H1 (cell line): ENCODE measurements at regions not wholly inside any gene's neighbourhood (a gene's known extent, or its start where the extent isn't known, plus 50 kb on each side); places are given as distances from the start of the nearest gene placed in this dataset.

Experiments used
- BACH1 ChIP-seq: IDR thresholded peaks from 2 replicates; pipeline ENCODE4 v1.6.1; 2012; ENCODE audit warnings: low read length, improper control_type of control experiment
- CEBPB ChIP-seq: IDR thresholded peaks from 2 replicates; pipeline ENCODE4 v1.6.1; 2012; ENCODE audit warnings: low read depth, low read length
- CHD2 ChIP-seq: IDR thresholded peaks from 2 replicates; pipeline ENCODE4 v1.6.1; 2012; ENCODE audit warnings: low read length, improper control_type of control experiment
- EP300 ChIP-seq, 2 experiments: IDR thresholded peaks; 1 replicate in 1 of 2; 2 replicates in 1 of 2; pipeline ENCODE4 v1.6.1; 2011 to 2012; ENCODE audit warnings: low read depth in 2 of 2, low read length in 2 of 2, mild to moderate bottlenecking in 2 of 2, borderline replicate concordance in 1 of 2, inconsistent platforms in 1 of 2, moderate library complexity in 1 of 2
- MAFK ChIP-seq: IDR thresholded peaks from 2 replicates; pipeline ENCODE4 v1.6.1; 2012; ENCODE audit warnings: low read depth, mild to moderate bottlenecking, improper control_type of control experiment, low read length
- POLR2A ChIP-seq, 2 experiments: IDR thresholded peaks; 1 replicate in 1 of 2; 2 replicates in 1 of 2; pipeline ENCODE4 v1.6.1; 2011; ENCODE audit warnings: low read depth in 2 of 2, low read length in 2 of 2, mild to moderate bottlenecking in 2 of 2; ENCODE audit errors: control extremely low read depth in 1 of 2
- POLR2AphosphoS5 ChIP-seq: IDR thresholded peaks from 2 replicates; pipeline ENCODE4 v1.6.1; 2011; ENCODE audit warnings: low read depth, low read length
- TAF7 ChIP-seq: optimal IDR thresholded peaks from 2 replicates; pipeline ENCODE3; 2011; ENCODE audit warnings: low read depth, mild to moderate bottlenecking, inconsistent platforms, low read length, moderate library complexity, borderline replicate concordance
- TCF12 ChIP-seq: IDR thresholded peaks from 2 replicates; pipeline ENCODE4 v1.6.1; 2011; ENCODE audit warnings: low read depth, mild to moderate bottlenecking, low read length
- TF ChIP-seq, protein P1 (sequence below), 3 experiments: IDR thresholded peaks; 1 replicate in 2 of 3; 2 replicates in 1 of 3; pipeline versions ENCODE4 v1.5.1 to v1.6.1; 2011; ENCODE audit warnings: low read length in 3 of 3, mild to moderate bottlenecking in 3 of 3, inconsistent platforms in 2 of 3, low read depth in 1 of 3, moderate library complexity in 1 of 3; ENCODE audit not compliant: insufficient read depth in 1 of 3; ENCODE audit errors: control extremely low read depth in 1 of 3
- TF ChIP-seq, protein P2 (sequence below): IDR thresholded peaks from 2 replicates; pipeline ENCODE4 v1.6.1; 2011; ENCODE audit warnings: low read length, improper control_type of control experiment
- TF ChIP-seq, protein P3 (sequence below): IDR thresholded peaks from 2 replicates; pipeline ENCODE4 v1.6.1; 2012; ENCODE audit warnings: low read length, inconsistent platforms

DNA sequence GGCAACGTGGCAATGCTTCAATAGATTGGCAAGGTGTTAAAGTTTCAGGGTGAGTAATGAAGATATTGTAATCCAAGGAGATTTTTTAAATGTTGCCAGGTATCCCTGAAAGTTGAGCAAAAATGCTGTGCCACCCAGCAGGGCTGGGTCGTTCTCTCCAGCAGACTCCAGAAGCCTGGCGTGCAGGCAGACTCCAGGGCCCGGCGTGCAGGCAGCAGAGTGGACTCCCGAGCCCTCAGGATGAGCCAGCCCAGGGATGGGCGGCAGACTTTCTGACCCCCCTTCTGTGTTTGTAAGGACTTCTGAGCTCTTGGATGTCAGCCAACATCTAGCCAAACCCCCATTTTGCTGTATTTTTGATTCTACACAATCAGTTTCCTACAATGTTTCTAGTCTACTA, 289.1 kb downstream of the ZNF516 start:
- TF ChIP-seq, protein P1, sequence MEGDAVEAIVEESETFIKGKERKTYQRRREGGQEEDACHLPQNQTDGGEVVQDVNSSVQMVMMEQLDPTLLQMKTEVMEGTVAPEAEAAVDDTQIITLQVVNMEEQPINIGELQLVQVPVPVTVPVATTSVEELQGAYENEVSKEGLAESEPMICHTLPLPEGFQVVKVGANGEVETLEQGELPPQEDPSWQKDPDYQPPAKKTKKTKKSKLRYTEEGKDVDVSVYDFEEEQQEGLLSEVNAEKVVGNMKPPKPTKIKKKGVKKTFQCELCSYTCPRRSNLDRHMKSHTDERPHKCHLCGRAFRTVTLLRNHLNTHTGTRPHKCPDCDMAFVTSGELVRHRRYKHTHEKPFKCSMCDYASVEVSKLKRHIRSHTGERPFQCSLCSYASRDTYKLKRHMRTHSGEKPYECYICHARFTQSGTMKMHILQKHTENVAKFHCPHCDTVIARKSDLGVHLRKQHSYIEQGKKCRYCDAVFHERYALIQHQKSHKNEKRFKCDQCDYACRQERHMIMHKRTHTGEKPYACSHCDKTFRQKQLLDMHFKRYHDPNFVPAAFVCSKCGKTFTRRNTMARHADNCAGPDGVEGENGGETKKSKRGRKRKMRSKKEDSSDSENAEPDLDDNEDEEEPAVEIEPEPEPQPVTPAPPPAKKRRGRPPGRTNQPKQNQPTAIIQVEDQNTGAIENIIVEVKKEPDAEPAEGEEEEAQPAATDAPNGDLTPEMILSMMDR (IDR thresholded peaks at IDR 0.05; ENCODE audit: control extremely low read depth in 1 of 3, insufficient read depth in 1 of 3, low read depth in 1 of 3, low read length in 3 of 3): no peak
- TF ChIP-seq POLR2AphosphoS5 (no peak), MAFK (no peak), EP300 (IDR thresholded peaks at IDR 0.05; ENCODE audit: borderline replicate concordance in 1 of 2, low read depth in 2 of 2, low read length in 2 of 2) (no peak), TAF7 (no peak), CEBPB (no peak), POLR2A (IDR thresholded peaks at IDR 0.05; ENCODE audit: control extremely low read depth in 1 of 2, low read depth in 2 of 2, low read length in 2 of 2) (no peak), BACH1 (no peak), TCF12 (no peak), CHD2 (no peak)
- TF ChIP-seq, protein P2, sequence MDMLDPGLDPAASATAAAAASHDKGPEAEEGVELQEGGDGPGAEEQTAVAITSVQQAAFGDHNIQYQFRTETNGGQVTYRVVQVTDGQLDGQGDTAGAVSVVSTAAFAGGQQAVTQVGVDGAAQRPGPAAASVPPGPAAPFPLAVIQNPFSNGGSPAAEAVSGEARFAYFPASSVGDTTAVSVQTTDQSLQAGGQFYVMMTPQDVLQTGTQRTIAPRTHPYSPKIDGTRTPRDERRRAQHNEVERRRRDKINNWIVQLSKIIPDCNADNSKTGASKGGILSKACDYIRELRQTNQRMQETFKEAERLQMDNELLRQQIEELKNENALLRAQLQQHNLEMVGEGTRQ: no peak
- TF ChIP-seq, protein P3, sequence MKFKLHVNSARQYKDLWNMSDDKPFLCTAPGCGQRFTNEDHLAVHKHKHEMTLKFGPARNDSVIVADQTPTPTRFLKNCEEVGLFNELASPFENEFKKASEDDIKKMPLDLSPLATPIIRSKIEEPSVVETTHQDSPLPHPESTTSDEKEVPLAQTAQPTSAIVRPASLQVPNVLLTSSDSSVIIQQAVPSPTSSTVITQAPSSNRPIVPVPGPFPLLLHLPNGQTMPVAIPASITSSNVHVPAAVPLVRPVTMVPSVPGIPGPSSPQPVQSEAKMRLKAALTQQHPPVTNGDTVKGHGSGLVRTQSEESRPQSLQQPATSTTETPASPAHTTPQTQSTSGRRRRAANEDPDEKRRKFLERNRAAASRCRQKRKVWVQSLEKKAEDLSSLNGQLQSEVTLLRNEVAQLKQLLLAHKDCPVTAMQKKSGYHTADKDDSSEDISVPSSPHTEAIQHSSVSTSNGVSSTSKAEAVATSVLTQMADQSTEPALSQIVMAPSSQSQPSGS: no peak
